SK-N-MC (cell line): ENCODE measurements at regions not wholly inside any gene's neighbourhood (a gene's known extent, or its start where the extent isn't known, plus 50 kb on each side); places are given as distances from the start of the nearest gene placed in this dataset.
"Not testable (repeated sequence)": the region's sequence is repeated elsewhere in the genome, so short reads cannot be mapped to it uniquely, and the experiment has no call there.

ENCODE experiments used
- DNase-seq: peaks from one replicate; pipeline ENCODE4 v3.0.0-alpha.2; 2011; ENCODE audit warnings: low read depth, low spot score
- H3K27ac ChIP-seq: fragments of 200-600 bp; sonication (generic); 2 replicates; pipeline ENCODE4 v1.5.1; 2016; ENCODE audit warnings: mixed run types
- H3K36me3 ChIP-seq: fragments of 200-600 bp; sonication (generic); 2 replicates; pipeline ENCODE4 v1.6.1; 2017; ENCODE audit warnings: antibody characterized with exemption, low read length, mixed read lengths; ENCODE audit not compliant: insufficient read depth
- H3K4me3 ChIP-seq: fragments of 200-600 bp; sonication (generic); 2 replicates; pipeline ENCODE4 v1.5.1; 2016
- H3K9ac ChIP-seq: fragments of 200-600 bp; sonication (generic); 2 replicates; pipeline ENCODE4 v1.8.0; 2017; ENCODE audit warnings: mixed run types, mixed read lengths; ENCODE audit not compliant: insufficient read length
- H3K9me3 ChIP-seq: fragments of 200-600 bp; sonication (generic); 2 replicates; pipeline ENCODE4 v1.6.1; 2017; ENCODE audit warnings: low read depth, mild to moderate bottlenecking, antibody characterized with exemption, low read length, moderate library complexity, mixed read lengths
- EZH2 ChIP-seq: fragments of 200-600 bp; sonication (generic); IDR thresholded peaks from one replicate; pipeline ENCODE4 v1.6.1; 2017; ENCODE audit warnings: antibody characterized with exemption
- FOXP2 ChIP-seq: optimal IDR thresholded peaks from 2 replicates; pipeline ENCODE3; 2011; ENCODE audit warnings: mild to moderate bottlenecking, moderate library complexity; ENCODE audit not compliant: insufficient read depth; ENCODE audit errors: extremely low read length, control extremely low read depth
- POLR2AphosphoS5 ChIP-seq: IDR thresholded peaks from 2 replicates; pipeline ENCODE4 v1.6.1; 2012; ENCODE audit warnings: mild to moderate bottlenecking, low read depth, low read length, borderline replicate concordance

- Histone ChIP-seq H3K4me3 (no peak overlapping the region), H3K27ac (no peak overlapping the region), H3K9ac (no peak overlapping the region), H3K9me3 (no peaks in the 10 kb centered on the region), H3K36me3 (no peaks in the 10 kb centered on the region)
- DNase-seq: no peak
- no peak for TF ChIP-seq FOXP2
- TF ChIP-seq EZH2: no peak
- TF ChIP-seq POLR2AphosphoS5: no peak
Observed at GRCh38 chr6:48505621-48506020, 394.6 kb upstream of the PTCHD4 start.

GRCh38 chr6:48493432-48493831, 382.4 kb upstream of the PTCHD4 start:
- not testable (repeated sequence) for H3K9me3 ChIP-seq, H3K36me3 ChIP-seq, DNase-seq, H3K4me3 ChIP-seq, H3K27ac ChIP-seq, H3K9ac ChIP-seq

GRCh38 chr6:48490658-48491057, 379.7 kb upstream of the PTCHD4 start:
- H3K27ac ChIP-seq: no peak overlapping the region
- no peak for TF ChIP-seq POLR2AphosphoS5
- no peak for TF ChIP-seq EZH2
- no peak for TF ChIP-seq FOXP2
- no peak for DNase-seq
- no peak overlapping the region for H3K9ac ChIP-seq
- H3K36me3 ChIP-seq: no peaks in the 10 kb centered on the region
- no peaks in the 10 kb centered on the region for H3K9me3 ChIP-seq
- no peak overlapping the region for H3K4me3 ChIP-seq

- Histone ChIP-seq H3K36me3 (no peaks in the 10 kb centered on the region), H3K9ac (no peak overlapping the region), H3K4me3 (no peak overlapping the region), H3K27ac (no peak overlapping the region), H3K9me3 (no peaks in the 10 kb centered on the region)
- no peak for DNase-seq
- TF ChIP-seq FOXP2: no peak
- no peak for TF ChIP-seq POLR2AphosphoS5
- no peak for TF ChIP-seq EZH2
Observed at GRCh38 chr6:48486876-48487275, 375.9 kb upstream of the PTCHD4 start.

GRCh38 chr6:48486373-48486772, 375.4 kb upstream of the PTCHD4 start:
- no peak for TF ChIP-seq EZH2
- Histone ChIP-seq H3K36me3 (no peaks in the 10 kb centered on the region), H3K27ac (no peak overlapping the region), H3K9ac (no peak overlapping the region), H3K4me3 (no peak overlapping the region), H3K9me3 (no peaks in the 10 kb centered on the region)
- DNase-seq: no peak

GRCh38 chr6:48476257-48476656, 365.3 kb upstream of the PTCHD4 start:
- H3K27ac ChIP-seq: no peak overlapping the region
- TF ChIP-seq FOXP2 (no peak), POLR2AphosphoS5 (no peak), EZH2 (no peak)
- no peak for DNase-seq
- H3K4me3 ChIP-seq: no peak overlapping the region
- no peaks in the 10 kb centered on the region for H3K36me3 ChIP-seq
- H3K9ac ChIP-seq: no peak overlapping the region
- H3K9me3 ChIP-seq: no peaks in the 10 kb centered on the region

GRCh38 chr6:48475275-48475674, 364.3 kb upstream of the PTCHD4 start:
- H3K9ac ChIP-seq: no peak overlapping the region
- TF ChIP-seq POLR2AphosphoS5: no peak
- no peak for TF ChIP-seq FOXP2
- no peak for TF ChIP-seq EZH2

GRCh38 chr6:48474830-48475229, 363.8 kb upstream of the PTCHD4 start:
- Histone ChIP-seq H3K9me3 (no peaks in the 10 kb centered on the region), H3K9ac (no peak overlapping the region), H3K4me3 (no peak overlapping the region), H3K36me3 (no peaks in the 10 kb centered on the region), H3K27ac (no peak overlapping the region)
- DNase-seq: no peak
- no peak for TF ChIP-seq EZH2
- no peak for TF ChIP-seq POLR2AphosphoS5
- TF ChIP-seq FOXP2: no peak

More at GRCh38 chr6:48475275-48475674, 364.3 kb upstream of the PTCHD4 start:
- DNase-seq: no peak
- H3K27ac ChIP-seq: no peak overlapping the region
- H3K9me3 ChIP-seq: no peaks in the 10 kb centered on the region
- H3K4me3 ChIP-seq: no peak overlapping the region
- no peaks in the 10 kb centered on the region for H3K36me3 ChIP-seq

GRCh38 chr6:48474136-48474535, 363.1 kb upstream of the PTCHD4 start:
- no peak for DNase-seq
- Histone ChIP-seq H3K4me3 (no peak overlapping the region), H3K27ac (no peak overlapping the region), H3K9me3 (no peaks in the 10 kb centered on the region), H3K9ac (no peak overlapping the region), H3K36me3 (no peaks in the 10 kb centered on the region)
- TF ChIP-seq EZH2: no peak
- TF ChIP-seq POLR2AphosphoS5: no peak
